HG03571 (cell line): ENCODE measurements at regions not wholly inside any gene's neighbourhood (a gene's known extent, or its start where the extent isn't known, plus 50 kb on each side); places are given as distances from the start of the nearest gene placed in this dataset.
"Not testable (repeated sequence)": the region's sequence is repeated elsewhere in the genome, so short reads cannot be mapped to it uniquely, and the experiment has no call there.

Source experiments
- ATAC-seq: cut with Tn5 transposase; IDR thresholded peaks from one replicate; pipeline ENCODE4 v1.9.1; 2021; ENCODE audit not compliant: unreplicated experiment

- ATAC-seq = no peak
These were observed 99.0 kb downstream of the AREG start for GRCh38 chr4:74543983-74544382.

- no peak for ATAC-seq
These were observed 99.9 kb downstream of the AREG start for GRCh38 chr4:74544655-74545361.

- ATAC-seq = no peak
These were observed 100.5 kb downstream of the AREG start for GRCh38 chr4:74545448-74545847.

DNA sequence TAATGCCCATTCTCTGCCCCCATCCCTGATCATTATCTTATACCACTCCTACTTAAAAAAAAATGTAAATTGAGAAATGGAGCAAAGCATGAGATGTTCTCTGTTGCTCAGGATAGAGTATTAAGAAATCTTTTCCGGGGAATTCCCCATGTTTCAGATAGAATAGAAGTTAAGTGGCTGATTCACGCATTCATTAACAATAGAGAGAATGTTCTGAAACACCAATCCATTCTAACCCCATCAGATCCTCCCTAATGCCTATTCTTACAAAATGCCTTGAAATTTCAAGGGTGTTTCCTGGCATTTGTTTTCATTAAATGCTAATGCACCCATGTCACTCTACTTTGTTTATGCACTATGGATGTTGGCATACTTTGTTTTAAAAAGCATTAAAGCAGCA, 101.1 kb downstream of the AREG start:
- ATAC-seq = no peak

- no peak for ATAC-seq
These were observed 102.1 kb downstream of the AREG start for GRCh38 chr4:74547042-74547441.

- no peak for ATAC-seq
These were observed 103.6 kb downstream of the AREG start for GRCh38 chr4:74548561-74548960.

DNA sequence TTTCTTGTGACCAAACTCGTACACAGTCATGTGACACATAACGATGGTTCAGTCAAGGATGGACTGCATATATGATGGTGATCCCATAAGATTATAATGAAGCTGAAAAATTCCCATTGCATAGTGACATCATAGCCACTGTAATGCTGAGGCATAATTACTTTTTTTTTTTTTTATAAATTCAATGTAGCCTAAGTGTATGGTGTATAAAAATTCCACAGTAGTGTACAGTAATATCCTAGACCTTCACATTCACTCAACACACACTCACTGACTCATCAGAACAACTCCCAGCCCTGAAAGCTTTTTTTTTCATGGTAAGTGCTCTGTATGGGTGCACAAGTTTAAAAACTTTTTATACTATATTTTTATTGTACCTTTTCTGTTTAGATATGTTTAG, 105.0 kb downstream of the AREG start:
- ATAC-seq = no peak

GRCh38 chr4:74555231-74555630, 110.3 kb downstream of the AREG start:
- no peak for ATAC-seq

- ATAC-seq = no peak
These were observed 110.9 kb downstream of the AREG start for GRCh38 chr4:74555843-74556242.

- ATAC-seq = no peak
These were observed 114.9 kb downstream of the AREG start for GRCh38 chr4:74559853-74560252.

DNA sequence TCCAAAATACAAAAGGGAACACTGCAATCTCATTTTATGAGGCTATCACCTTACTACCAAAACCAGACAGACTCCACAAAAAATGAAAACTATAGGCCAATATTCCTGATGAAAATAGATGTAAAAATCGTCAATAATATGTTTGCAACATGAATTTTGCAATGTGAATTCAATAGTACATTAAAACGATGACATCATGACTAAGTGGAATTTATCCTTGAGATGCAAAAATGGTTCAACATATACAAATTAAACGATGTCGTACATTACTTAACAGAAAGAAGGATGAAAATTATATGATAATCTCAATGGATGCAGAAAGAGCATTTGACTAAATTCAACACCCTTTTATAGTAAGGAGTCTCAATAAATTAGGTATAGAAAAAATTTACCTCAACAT, 123.0 kb downstream of the AREG start:
- ATAC-seq = no peak

GRCh38 chr4:74570095-74570494, 125.2 kb downstream of the AREG start:
- no peak for ATAC-seq

- no peak for ATAC-seq
These were observed 133.4 kb downstream of the AREG start for GRCh38 chr4:74578329-74578728.

DNA sequence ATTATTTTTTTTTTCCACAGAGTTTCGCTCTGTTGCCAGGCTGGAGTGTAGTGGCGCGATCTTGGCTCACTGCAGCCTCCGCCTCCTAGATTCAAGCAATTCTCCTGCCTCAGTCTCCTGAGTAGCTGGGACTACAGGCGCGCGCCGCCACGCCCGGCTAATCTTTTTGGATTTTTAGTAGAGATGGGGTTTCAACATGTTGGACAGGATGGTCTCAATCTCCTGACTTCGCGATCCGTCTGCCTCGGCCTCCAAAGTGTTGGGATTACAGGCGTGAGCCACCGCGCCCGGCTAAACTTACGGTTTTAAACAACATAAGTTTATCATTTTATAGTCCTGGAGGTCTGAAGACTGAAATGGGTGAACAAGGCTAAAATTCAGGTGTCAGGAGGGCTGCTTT, 133.9 kb downstream of the AREG start:
- not testable (repeated sequence) for ATAC-seq

GRCh38 chr4:74583089-74583700, 138.3 kb downstream of the AREG start:
- no peak for ATAC-seq

DNA sequence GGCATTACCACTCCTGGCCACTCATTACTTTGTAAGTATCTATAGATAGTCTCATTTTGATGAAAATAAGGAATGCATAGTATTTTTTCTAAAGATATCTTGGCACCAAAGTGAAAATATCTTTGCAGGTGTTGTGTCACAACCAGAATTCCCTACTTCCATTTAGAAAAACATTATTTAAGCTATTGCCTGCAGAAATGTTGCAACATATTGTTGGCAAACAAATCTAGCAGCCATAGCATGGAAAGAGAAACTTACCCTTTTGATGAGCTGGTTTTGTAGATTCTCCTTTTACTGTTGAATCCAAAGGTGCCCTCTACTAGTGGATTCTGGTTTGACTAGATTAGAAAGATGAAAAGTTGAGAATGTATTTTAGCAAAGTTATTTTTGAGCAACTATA, 138.8 kb downstream of the AREG start:
- ATAC-seq = no peak

GRCh38 chr4:74588350-74588749, 143.4 kb downstream of the AREG start:
- ATAC-seq = no peak

- no peak for ATAC-seq
These were observed 145.5 kb downstream of the AREG start for GRCh38 chr4:74590476-74590875.

DNA sequence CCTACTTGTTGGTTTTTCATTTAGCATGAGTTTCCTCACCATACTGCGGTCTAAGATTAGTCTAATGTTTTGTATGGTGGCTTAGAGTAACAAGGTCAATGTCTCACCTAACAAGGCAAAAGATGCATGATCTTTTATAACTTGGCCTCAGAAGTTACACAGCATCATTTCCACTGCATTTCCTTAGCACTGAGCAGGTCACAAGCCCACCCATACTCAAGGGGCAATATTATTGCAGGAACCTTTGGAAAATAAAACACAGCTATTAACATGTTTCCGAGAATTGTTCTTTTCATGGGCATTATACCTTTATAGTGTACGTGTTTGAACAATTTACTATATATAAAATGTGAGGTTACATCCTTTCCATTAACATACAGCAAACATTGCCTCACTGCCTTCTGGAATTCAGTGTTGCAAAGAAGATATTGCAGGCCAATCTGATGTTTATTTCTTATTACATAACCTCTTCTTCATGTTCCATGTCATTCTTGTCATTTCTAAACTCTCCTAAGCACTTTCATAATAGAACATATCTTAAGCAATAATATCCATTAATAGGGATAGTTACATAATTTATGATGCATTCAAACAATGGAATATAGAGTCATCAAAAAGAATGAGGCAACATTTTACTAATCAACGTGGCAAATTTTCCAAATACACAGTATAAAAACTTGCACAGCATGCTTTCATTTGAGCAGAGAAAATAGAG, 153.8 kb downstream of the AREG start:
- no peak for ATAC-seq

GRCh38 chr4:74603186-74603585, 158.2 kb downstream of the AREG start:
- no peak for ATAC-seq

- no peak for ATAC-seq
These were observed 163.4 kb downstream of the AREG start for GRCh38 chr4:74608151-74608949.
